HG02588 (cell line): ENCODE measurements at regions not wholly inside any gene's neighbourhood (a gene's known extent, or its start where the extent isn't known, plus 50 kb on each side); places are given as distances from the start of the nearest gene placed in this dataset.

ENCODE experiments used
- ATAC-seq: cut with Tn5 transposase; IDR thresholded peaks from one replicate; pipeline ENCODE4 v1.9.1; 2021; ENCODE audit warnings: mild to moderate bottlenecking, moderate library complexity; ENCODE audit not compliant: unreplicated experiment

GRCh38 chr9:2925016-2925415 lies 81.1 kb upstream of the PUM3 start:
- ATAC-seq, result no peak

- ATAC-seq, result no peak
Observed at GRCh38 chr9:2924380-2924768, 80.5 kb upstream of the PUM3 start.

- no peak for ATAC-seq
Observed at GRCh38 chr9:2923766-2924379, 80.0 kb upstream of the PUM3 start.

GRCh38 chr9:2919347-2919746 lies 75.5 kb upstream of the PUM3 start:
- ATAC-seq, result no peak

- ATAC-seq, result no peak
Observed at GRCh38 chr9:2916382-2916985, 72.6 kb upstream of the PUM3 start.

GRCh38 chr9:2913026-2913425 lies 69.1 kb upstream of the PUM3 start:
- ATAC-seq, result no peak

GRCh38 chr9:2907411-2907810 lies 63.5 kb upstream of the PUM3 start:
- no peak for ATAC-seq

GRCh38 chr9:2904242-2904930 lies 60.5 kb upstream of the PUM3 start:
- no peak for ATAC-seq
